Liver (tissue), 8 donors: ENCODE measurements at regions not wholly inside any gene's neighbourhood (a gene's known extent, or its start where the extent isn't known, plus 50 kb on each side); places are given as distances from the start of the nearest gene placed in this dataset.

Experiments
- DNase-seq: peaks from one replicate; pipeline ENCODE4 v3.0.0-alpha.2; 2017; ENCODE audit warnings: low spot score
- H3K27ac ChIP-seq, 2 donors: one replicate each; pipeline ENCODE4 v1.7.0; 2013; ENCODE audit warnings: inconsistent platforms in 2 of 2, low read length in 2 of 2, control low read depth in 1 of 2, low read depth in 1 of 2, mild to moderate bottlenecking in 1 of 2
- H3K27me3 ChIP-seq, 4 donors: one replicate each; pipeline versions ENCODE4 v1.6.1 to v1.7.0; 2013; ENCODE audit warnings: low read length in 3 of 4, inconsistent platforms in 1 of 4, mild to moderate bottlenecking in 1 of 4, moderate library complexity in 1 of 4; ENCODE audit not compliant: control insufficient read depth in 4 of 4, insufficient read depth in 4 of 4
- H3K36me3 ChIP-seq, 4 donors: one replicate each; pipeline versions ENCODE4 v1.6.1 to v1.7.0; 2013; ENCODE audit warnings: low read length in 3 of 4, mild to moderate bottlenecking in 3 of 4, low read depth in 1 of 4, moderate library complexity in 1 of 4; ENCODE audit not compliant: control insufficient read depth in 4 of 4, insufficient read depth in 3 of 4
- H3K4me1 ChIP-seq, 4 donors: one replicate each; pipeline versions ENCODE4 v1.6.1 to v1.7.0; 2013; ENCODE audit warnings: low read length in 3 of 4, mild to moderate bottlenecking in 3 of 4, moderate library complexity in 1 of 4; ENCODE audit not compliant: control insufficient read depth in 4 of 4, insufficient read depth in 4 of 4
- H3K4me3 ChIP-seq, 3 donors: one replicate each; pipeline versions ENCODE4 v1.6.1 to v1.7.0; 2013; ENCODE audit warnings: low read length in 3 of 3, control low read depth in 1 of 3, low read depth in 1 of 3, mild to moderate bottlenecking in 1 of 3
- H3K9ac ChIP-seq, 2 donors: one replicate each; pipeline ENCODE4 v1.7.0; 2013; ENCODE audit warnings: low read length in 2 of 2, mild to moderate bottlenecking in 2 of 2, moderate library complexity in 2 of 2, control low read depth in 1 of 2, low read depth in 1 of 2
- H3K9me3 ChIP-seq, 4 donors: one replicate each; pipeline versions ENCODE4 v1.6.1 to v1.7.0; 2013; ENCODE audit warnings: low read length in 3 of 4; ENCODE audit not compliant: control insufficient read depth in 4 of 4
- ATF3 ChIP-seq: IDR thresholded peaks from 2 replicates; pipeline ENCODE4 v1.6.1; 2016; ENCODE audit warnings: antibody characterized with exemption
- CTCF ChIP-seq: fragments of 150-350 bp; IDR thresholded peaks from 2 replicates; pipeline ENCODE4 v1.5.1; 2017; ENCODE audit warnings: improper control_type of control experiment, low read depth, low read length; ENCODE audit not compliant: missing input control
- EGR1 ChIP-seq, 2 donors: IDR thresholded peaks; 2 replicates each; pipeline ENCODE4 v1.6.1; 2016 to 2018; ENCODE audit warnings: antibody characterized with exemption in 2 of 2, low read depth in 2 of 2
- FOXA1 ChIP-seq: IDR thresholded peaks from 2 replicates; pipeline ENCODE4 v1.6.1; 2016; ENCODE audit warnings: antibody characterized with exemption
- HNF4A ChIP-seq, 2 donors: conservative IDR thresholded peaks; 2 replicates each; pipeline ENCODE4 v1.6.1; 2016; ENCODE audit warnings: antibody characterized with exemption in 2 of 2, mild to moderate bottlenecking in 2 of 2
- NR2F2 ChIP-seq: IDR thresholded peaks from 2 replicates; pipeline ENCODE4 v1.6.1; 2016; ENCODE audit warnings: antibody characterized with exemption
- REST ChIP-seq: IDR thresholded peaks from 2 replicates; pipeline ENCODE4 v1.6.1; 2016; ENCODE audit warnings: antibody characterized with exemption, mild to moderate bottlenecking
- RXRA ChIP-seq, 2 donors: IDR thresholded peaks; 2 replicates each; pipeline ENCODE4 v1.6.1; 2017 to 2018; ENCODE audit warnings: antibody characterized with exemption in 2 of 2, mild to moderate bottlenecking in 1 of 2
- YY1 ChIP-seq: IDR thresholded peaks from 2 replicates; pipeline ENCODE4 v1.6.1; 2016; ENCODE audit warnings: antibody characterized with exemption, mild to moderate bottlenecking
- ZBTB33 ChIP-seq: IDR thresholded peaks from 2 replicates; pipeline ENCODE4 v1.6.1; 2016; ENCODE audit warnings: antibody characterized with exemption
- WGBS: extraction: QIAGEN DNeasy Blood & Tissue Kit; methylation state at CpG from one replicate; pipeline ENCODE4 v1.1.7; 2013; 5-methylcytosine and 5-hydroxymethylcytosine counted together
- donor health status: healthy.
- donor health status: healthy.
- donor health status: healthy.
- donor health status: healthy.
- donor health status: healthy.

GRCh38 chr4:123072060-123072459 lies 149.7 kb upstream of the NUDT6 start:
- Histone ChIP-seq H3K36me3 (no peaks in the 10 kb centered on the region), H3K27me3 (no peaks in the 10 kb centered on the region), H3K4me1 (no peaks in the 10 kb centered on the region), H3K9ac (no peak overlapping the region), H3K4me3 (no peak overlapping the region), H3K9me3 (no peaks in the 10 kb centered on the region), H3K27ac (no peak overlapping the region)
- no peak for DNase-seq
- 96% methylated on average over 1 of the region's 1 CpG for WGBS
- TF ChIP-seq HNF4A (conservative IDR thresholded peaks at IDR 0.05) (no peak), NR2F2 (no peak), RXRA (IDR thresholded peaks at IDR 0.05) (no peak), REST (no peak), YY1 (no peak), EGR1 (IDR thresholded peaks at IDR 0.05; ENCODE audit: low read depth in 2 of 2) (no peak), ZBTB33 (no peak), CTCF (no peak), FOXA1 (no peak)

- H3K36me3 ChIP-seq = no peaks in the 10 kb centered on the region
- H3K9me3 ChIP-seq = no peaks in the 10 kb centered on the region
- WGBS = 88% methylated on average over 2 of the region's 2 CpGs
- H3K4me1 ChIP-seq = no peaks in the 10 kb centered on the region
- H3K27me3 ChIP-seq = no peaks in the 10 kb centered on the region
- no peak overlapping the region for H3K9ac ChIP-seq
- H3K27ac ChIP-seq = no peak overlapping the region
- DNase-seq = no peak
- TF ChIP-seq ATF3 (no peak), HNF4A (conservative IDR thresholded peaks at IDR 0.05) (no peak), RXRA (IDR thresholded peaks at IDR 0.05) (no peak), ZBTB33 (no peak)
- no peak overlapping the region for H3K4me3 ChIP-seq
Observed at GRCh38 chr4:123073650-123074049, 151.3 kb upstream of the NUDT6 start.
